NCI-H526 (cell line): ENCODE measurements at regions not wholly inside any gene's neighbourhood (a gene's known extent, or its start where the extent isn't known, plus 50 kb on each side); places are given as distances from the start of the nearest gene placed in this dataset.

Experiments used
- DNase-seq, 2 experiments: peaks; one replicate each; lab custom pipeline; 2025; lab: John Stamatoyannopoulos, UW

- no peak for DNase-seq
These were observed 86.7 kb upstream of the PRKAR2B start for GRCh38 chr7:106957766-106958165.

GRCh38 chr7:106959753-106960152 is 84.8 kb upstream of the PRKAR2B start:
- peak in 1 of 2 experiments; percentile 29 for DNase-seq

- no peak for DNase-seq
These were observed 81.8 kb upstream of the PRKAR2B start for GRCh38 chr7:106962751-106963150.

- no peak for DNase-seq
These were observed 80.0 kb upstream of the PRKAR2B start for GRCh38 chr7:106964466-106964865.

GRCh38 chr7:106965108-106965507 is 79.4 kb upstream of the PRKAR2B start:
- DNase-seq: no peak

- DNase-seq: no peak
These were observed 78.4 kb upstream of the PRKAR2B start for GRCh38 chr7:106966121-106966520.

GRCh38 chr7:106968160-106968559 is 76.3 kb upstream of the PRKAR2B start:
- no peak for DNase-seq

- no peak for DNase-seq
These were observed 65.8 kb upstream of the PRKAR2B start for GRCh38 chr7:106978425-106979420.

GRCh38 chr7:106979551-106980357 is 64.8 kb upstream of the PRKAR2B start:
- DNase-seq: no peak

- no peak for DNase-seq
These were observed 64.2 kb upstream of the PRKAR2B start for GRCh38 chr7:106980358-106980685.

- DNase-seq: no peak
These were observed 62.1 kb upstream of the PRKAR2B start for GRCh38 chr7:106982415-106982814.

- DNase-seq: no peak
These were observed 60.5 kb upstream of the PRKAR2B start for GRCh38 chr7:106984034-106984433.

GRCh38 chr7:106986450-106986977 is 58.0 kb upstream of the PRKAR2B start:
- no peak for DNase-seq

GRCh38 chr7:106987777-106988176 is 56.7 kb upstream of the PRKAR2B start:
- DNase-seq: no peak

GRCh38 chr7:106992511-106992910 is 52.0 kb upstream of the PRKAR2B start:
- DNase-seq: no peak
